ENCODE measurements at regions not wholly inside any gene's neighbourhood (a gene's known extent, or its start where the extent isn't known, plus 50 kb on each side); places are given as distances from the start of the nearest gene placed in this dataset.

DNA sequence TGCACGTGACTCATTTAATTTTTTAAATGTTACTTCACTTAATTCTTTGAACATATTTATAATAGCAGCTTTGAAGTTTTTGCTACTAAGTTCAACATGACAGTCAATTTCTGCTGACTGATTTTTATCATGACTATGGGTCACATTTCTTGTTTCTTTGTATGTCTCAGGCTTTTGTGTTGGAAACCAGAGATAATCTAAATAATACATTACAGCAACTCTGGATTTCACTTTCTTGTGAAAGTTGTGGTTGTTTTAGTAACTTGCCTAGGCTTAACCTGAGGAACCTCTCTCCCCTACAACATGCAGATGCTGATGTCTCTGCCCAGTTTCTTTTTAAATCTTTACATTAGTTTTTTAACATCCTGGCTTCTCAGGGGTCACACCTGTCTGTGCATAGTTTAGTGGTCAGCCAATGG, 180.8 kb downstream of the CCDC71L start:
- TF ChIP-seq, protein P1, sequence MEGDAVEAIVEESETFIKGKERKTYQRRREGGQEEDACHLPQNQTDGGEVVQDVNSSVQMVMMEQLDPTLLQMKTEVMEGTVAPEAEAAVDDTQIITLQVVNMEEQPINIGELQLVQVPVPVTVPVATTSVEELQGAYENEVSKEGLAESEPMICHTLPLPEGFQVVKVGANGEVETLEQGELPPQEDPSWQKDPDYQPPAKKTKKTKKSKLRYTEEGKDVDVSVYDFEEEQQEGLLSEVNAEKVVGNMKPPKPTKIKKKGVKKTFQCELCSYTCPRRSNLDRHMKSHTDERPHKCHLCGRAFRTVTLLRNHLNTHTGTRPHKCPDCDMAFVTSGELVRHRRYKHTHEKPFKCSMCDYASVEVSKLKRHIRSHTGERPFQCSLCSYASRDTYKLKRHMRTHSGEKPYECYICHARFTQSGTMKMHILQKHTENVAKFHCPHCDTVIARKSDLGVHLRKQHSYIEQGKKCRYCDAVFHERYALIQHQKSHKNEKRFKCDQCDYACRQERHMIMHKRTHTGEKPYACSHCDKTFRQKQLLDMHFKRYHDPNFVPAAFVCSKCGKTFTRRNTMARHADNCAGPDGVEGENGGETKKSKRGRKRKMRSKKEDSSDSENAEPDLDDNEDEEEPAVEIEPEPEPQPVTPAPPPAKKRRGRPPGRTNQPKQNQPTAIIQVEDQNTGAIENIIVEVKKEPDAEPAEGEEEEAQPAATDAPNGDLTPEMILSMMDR (IDR thresholded peaks at IDR 0.05): no peak
- no peak for TF ChIP-seq POLR2A (IDR thresholded peaks at IDR 0.05)

All from Peyer's patch (tissue), 4 donors.